Fibroblast of pulmonary artery (primary cell): ENCODE measurements at regions not wholly inside any gene's neighbourhood (a gene's known extent, or its start where the extent isn't known, plus 50 kb on each side); places are given as distances from the start of the nearest gene placed in this dataset.
"Not testable (repeated sequence)": the region's sequence is repeated elsewhere in the genome, so short reads cannot be mapped to it uniquely, and the experiment has no call there.

ENCODE experiments used
- DNase-seq: peaks from one replicate; pipeline ENCODE4 v3.0.0-alpha.2; 2010; ENCODE audit warnings: low read depth
- H3K4me3 ChIP-seq: replicated peaks from 2 replicates; pipeline ENCODE4 v1.5.1; 2011; ENCODE audit warnings: low read depth, mild to moderate bottlenecking, control low read depth, low read length, moderate library complexity
- TF ChIP-seq, protein P1 (sequence below): IDR thresholded peaks from 2 replicates; pipeline ENCODE4 v1.5.1; 2011; ENCODE audit warnings: mild to moderate bottlenecking, control low read depth, low read length, inconsistent platforms; ENCODE audit errors: missing control alignments

DNA sequence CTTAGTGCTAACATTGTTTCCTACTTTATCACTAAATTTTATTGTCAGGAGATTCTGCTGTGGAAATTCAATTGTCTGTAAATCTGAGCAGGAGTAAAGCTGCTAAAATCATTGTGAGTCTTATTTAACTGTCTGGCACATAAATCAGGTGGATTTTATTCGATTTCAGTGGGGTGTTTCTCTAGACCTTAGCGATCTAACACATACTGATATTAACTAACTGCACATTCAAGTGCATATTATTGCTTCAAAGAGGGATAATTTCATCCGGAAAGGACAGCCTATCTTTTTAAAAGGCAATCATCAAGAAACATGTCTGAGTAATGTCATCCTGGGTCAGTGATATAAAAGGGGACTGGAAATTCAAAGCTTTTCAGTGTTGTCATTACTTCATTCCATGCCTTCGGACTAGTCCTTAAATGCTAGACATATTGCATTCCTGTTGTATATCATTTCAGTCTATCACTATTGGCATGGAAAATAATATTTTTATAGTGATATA, 388.7 kb downstream of the PCDH10 start:
- no peak overlapping the region for H3K4me3 ChIP-seq
- DNase-seq, result no peak
- TF ChIP-seq, protein P1, sequence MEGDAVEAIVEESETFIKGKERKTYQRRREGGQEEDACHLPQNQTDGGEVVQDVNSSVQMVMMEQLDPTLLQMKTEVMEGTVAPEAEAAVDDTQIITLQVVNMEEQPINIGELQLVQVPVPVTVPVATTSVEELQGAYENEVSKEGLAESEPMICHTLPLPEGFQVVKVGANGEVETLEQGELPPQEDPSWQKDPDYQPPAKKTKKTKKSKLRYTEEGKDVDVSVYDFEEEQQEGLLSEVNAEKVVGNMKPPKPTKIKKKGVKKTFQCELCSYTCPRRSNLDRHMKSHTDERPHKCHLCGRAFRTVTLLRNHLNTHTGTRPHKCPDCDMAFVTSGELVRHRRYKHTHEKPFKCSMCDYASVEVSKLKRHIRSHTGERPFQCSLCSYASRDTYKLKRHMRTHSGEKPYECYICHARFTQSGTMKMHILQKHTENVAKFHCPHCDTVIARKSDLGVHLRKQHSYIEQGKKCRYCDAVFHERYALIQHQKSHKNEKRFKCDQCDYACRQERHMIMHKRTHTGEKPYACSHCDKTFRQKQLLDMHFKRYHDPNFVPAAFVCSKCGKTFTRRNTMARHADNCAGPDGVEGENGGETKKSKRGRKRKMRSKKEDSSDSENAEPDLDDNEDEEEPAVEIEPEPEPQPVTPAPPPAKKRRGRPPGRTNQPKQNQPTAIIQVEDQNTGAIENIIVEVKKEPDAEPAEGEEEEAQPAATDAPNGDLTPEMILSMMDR, result no peak

- H3K4me3 ChIP-seq, DNase-seq: not testable (repeated sequence)
These were observed 385.1 kb downstream of the PCDH10 start for GRCh38 chr4:133534224-133534623.

DNA sequence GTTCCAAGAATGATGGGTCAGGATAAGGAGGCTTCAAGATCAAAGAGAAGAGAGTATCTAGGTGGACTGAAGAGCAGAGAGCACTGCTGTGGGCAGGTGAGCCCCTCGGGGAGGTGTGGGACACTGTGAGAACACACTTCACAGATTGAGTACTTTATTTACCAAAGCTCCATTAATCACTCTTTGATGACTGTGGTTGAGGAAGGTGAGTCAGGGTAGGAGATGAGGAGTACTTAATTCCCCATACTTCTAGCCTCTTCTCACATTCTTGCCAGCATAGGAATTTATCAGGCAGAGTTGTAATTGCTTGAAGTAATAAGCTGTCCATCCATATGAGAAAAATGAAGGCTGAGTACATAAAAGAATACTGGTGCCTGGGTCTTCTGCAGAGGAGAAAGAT, 375.3 kb downstream of the PCDH10 start:
- no peak for DNase-seq
- TF ChIP-seq, protein P1, result no peak
- H3K4me3 ChIP-seq, result no peak overlapping the region

- DNase-seq, result peak; percentile 26
- TF ChIP-seq, protein P1, result no peak
- H3K4me3 ChIP-seq, result no peak overlapping the region
These were observed 364.8 kb downstream of the PCDH10 start for GRCh38 chr4:133513901-133514300.

DNA sequence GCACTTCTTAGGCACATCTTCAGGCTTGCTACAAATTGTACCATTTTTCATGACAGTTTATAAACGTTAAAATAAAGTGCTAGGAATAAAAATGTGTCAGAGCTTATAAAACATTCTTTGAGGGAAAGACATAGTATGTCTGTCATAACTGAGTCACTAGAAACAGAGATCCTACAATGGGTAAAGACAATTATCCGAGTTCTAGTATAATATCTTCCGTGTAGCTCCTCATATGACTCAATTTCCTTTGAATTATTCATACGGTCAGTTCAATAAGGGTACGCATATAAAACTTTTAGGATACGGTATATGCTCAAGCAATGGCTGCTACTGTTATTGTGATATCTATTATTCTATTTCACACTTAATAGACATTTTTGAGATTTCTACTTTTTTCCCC, 349.1 kb downstream of the PCDH10 start:
- no peak for DNase-seq
- TF ChIP-seq, protein P1, result no peak
- H3K4me3 ChIP-seq, result no peak overlapping the region

- DNase-seq, result no peak
- no peak overlapping the region for H3K4me3 ChIP-seq
- TF ChIP-seq, protein P1, result no peak
These were observed 344.7 kb downstream of the PCDH10 start for GRCh38 chr4:133493776-133494175.

GRCh38 chr4:133493241-133493640, 344.1 kb downstream of the PCDH10 start:
- TF ChIP-seq, protein P1, result no peak
- DNase-seq, result no peak
- H3K4me3 ChIP-seq, result no peak overlapping the region
